ENCODE measurements at regions not wholly inside any gene's neighbourhood (a gene's known extent, or its start where the extent isn't known, plus 50 kb on each side); places are given as distances from the start of the nearest gene placed in this dataset.

DNA sequence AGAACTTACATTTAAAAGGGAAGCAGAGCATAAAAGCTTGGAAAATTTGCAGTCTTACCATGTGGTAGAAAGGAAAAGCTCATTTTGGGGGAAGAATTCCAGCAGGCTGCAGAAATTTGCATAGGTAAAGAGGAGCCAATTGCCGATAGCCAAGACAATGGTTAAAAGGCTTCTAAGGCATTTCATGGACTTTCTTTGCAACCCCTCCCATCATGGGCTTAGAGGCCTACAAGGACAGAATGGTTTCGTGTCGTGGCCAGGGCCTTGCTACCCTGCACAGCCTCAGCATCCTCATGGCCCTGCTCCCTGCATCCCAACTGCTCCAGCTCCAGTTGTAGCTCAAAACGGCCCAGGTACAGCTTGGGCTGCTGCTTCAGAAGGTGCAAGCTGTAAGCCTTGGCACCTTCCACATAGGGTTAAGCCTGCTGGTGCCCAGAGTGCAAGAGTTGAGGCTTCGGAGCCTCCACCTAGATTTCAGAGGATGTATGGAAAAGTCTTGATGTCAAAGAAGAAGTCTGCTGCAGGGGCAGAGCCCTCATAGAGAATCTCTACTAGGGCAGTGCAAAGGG, 420.3 kb downstream of the PCDH17 start:
- no peak for DNase-seq

DNA sequence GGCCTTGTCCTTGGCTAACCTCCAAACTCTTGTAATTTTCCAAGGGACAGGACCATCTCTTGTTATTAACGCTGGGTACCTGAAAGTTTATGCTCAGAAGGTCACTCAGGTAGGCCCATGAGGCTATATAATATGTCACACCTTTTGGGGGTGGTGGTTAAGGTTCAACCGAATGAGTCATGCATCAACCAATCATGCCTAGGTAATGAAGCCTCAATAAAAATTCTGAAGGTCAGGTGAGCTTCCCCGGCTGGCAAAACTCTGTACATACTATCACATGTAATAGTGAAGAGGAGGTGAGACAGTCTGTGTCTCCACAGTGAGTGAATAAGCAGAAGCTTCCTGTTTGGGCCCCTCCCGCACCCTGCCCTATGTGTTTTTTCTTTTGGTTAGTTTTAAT, 424.9 kb downstream of the PCDH17 start:
- DNase-seq, result no peak

DNA sequence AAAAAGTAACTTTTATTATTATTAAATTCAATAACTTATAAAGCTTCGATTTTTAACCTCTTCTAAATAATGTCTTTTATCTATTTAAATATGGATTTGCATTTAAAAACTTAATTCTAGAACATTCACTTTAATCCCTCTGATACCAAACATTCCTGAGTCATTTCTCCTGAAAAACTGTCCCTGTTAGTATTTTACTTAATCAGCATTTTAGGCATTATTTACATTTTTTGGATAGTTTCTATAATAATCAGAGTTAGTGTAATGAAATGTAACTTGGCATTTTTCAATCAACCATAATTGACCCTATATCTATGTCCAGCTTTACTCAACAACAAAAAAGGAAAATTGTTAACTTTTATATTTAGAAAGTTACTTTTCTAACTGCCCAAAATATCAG, 428.1 kb downstream of the PCDH17 start:
- DNase-seq, result no peak

DNA sequence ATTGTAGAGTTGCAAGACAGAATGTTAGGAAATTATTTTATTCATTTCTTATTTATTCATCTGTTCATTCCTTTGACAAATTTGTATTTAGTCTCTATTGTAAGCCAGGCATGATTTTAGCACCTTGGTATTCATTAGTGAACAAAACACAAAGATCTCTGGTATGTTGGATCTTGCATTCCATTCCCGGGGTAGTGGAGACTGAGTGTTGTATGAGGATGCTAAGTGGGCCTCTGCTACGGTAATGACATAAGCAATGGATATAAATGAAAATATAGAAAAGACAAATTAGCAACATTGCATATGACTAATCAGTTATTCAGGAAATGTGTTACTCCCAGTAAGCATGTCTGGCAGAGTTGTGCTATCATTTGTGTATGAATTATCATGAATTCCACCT, 449.3 kb downstream of the PCDH17 start:
- DNase-seq, result no peak

DNA sequence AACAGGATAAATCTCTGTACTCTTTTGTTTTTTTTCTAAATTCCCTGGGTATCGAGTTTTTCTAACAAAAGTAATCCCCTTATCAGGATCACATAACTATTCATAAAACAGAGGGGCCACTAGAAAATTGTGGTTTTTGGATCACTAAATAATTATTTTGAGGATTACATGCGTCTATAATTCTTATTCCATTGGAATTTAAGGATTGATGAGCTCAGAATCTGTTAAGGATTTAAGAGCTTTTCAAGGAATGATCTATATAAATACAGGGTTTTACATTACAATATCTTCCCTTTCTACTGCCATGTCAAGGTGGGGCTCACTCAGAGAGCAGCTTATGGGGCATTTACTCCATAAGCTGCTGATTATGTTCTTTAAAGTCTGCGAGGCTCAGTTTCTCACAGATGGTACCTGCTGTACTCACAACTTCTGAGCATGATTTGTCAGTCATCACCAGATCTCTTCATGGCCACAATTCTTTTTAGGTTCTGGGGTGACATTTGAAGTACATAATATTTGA, 449.8 kb downstream of the PCDH17 start:
- DNase-seq, result no peak

DNA sequence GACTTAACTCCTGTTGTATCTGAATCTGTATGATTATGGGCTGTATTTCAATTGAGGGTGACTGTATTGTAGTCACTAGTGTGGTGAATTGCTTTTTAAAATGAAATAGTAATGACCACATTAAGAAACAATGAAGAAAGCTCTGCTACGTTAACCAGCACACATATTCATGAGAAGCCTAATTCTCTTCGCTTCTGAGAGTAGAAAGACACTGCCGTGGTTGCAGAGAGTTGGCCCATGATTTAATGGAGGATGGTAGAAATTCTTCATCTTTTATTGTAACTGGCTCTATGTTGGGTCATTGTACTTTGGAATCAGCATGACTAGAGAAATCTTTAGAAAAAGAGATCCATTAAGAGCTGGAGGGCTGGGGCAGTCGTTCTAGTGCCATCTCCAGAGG, 451.5 kb downstream of the PCDH17 start:
- DNase-seq, result no peak

DNA sequence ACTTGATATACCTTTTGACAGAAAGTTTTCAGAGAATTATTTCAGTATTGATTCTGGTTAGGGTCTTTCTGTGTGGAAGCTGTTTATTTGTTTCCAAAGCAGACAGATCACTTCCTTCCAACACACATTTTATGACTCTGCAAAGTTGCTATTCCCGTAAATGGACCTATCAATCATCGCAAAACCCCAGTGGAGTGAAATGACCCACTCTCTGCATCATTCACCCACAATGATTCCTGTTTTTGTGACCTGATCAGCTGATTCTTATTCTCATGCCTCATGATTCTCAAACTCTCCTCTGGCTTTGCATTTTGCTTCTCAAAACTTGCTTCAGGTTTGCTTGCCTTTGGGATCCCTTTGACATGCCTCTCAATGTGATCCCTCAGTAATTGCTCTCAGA, 453.7 kb downstream of the PCDH17 start:
- no peak for DNase-seq

DNA sequence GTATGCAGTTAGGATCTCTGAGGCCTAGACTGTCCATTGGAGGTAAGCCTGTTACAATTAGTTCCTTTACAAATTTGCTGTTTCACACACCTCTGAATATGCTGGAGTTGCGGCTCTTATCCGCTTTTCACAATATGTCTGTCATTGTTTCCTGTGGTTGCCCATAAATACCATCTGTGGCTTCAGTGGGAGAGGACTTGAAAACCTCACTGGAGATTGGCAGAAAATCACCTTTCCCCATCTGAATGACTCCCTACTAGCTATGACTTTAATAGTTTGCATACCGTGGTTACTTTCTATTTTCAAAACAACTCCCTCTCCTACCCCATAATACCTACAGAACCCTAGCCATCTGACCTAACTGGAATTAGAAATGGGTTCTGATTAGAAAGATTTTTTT, 454.3 kb downstream of the PCDH17 start:
- no peak for DNase-seq

DNA sequence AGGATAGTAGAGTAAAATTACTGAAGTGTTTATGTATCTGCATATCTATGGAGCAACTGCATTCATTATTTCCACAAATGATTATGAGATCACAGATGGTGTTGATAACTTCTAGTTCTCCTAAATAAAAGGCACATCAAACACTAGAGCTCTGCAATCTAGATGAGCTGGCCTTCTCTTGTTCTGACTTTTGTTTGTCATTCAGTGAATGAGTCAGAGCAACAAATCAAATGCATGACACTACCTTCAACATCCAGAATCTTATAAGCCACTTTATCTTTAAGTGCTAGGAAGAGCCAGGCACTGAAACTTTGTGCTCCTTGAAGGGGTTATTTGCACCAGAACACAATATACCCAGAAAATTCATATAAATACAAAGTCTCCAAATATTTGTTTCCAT, 456.0 kb downstream of the PCDH17 start:
- DNase-seq, result no peak

DNA sequence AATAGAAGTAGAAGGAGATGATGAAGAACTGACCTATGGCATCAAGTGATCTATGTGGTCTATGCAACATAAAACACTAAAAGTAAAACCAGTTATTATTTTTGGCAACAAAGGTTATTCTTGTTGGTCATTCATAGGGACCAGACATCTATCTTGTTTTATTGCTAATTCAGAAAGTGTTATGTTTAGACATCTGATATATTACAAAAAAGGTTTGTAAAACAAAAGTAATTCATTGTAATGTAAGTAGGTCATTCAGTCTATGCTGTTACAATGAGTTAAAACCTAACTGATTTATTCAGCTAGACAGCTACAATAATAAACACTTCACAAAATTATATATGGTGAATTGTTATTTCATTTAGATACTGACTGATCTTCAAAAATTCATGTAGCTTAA, 461.9 kb downstream of the PCDH17 start:
- no peak for DNase-seq

DNA sequence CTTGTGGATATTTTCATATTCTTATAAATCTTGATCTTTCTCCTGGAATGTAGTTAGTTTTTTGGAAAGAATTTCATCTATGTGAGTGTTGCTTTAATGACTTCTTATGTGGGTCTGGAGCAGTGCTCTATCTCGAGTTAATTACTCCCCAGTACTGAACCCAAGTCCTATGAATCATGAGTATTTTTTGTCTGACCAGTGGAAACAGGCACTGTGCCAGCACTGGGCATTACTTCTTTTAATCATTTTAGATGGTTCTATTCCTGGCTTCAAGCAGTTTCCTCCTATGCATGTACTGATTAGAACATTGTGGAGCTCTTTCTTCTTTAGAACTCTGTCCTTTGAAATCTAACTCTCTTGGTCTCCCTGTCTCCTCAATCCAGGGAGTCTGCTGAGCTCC, 466.3 kb downstream of the PCDH17 start:
- no peak for DNase-seq

DNA sequence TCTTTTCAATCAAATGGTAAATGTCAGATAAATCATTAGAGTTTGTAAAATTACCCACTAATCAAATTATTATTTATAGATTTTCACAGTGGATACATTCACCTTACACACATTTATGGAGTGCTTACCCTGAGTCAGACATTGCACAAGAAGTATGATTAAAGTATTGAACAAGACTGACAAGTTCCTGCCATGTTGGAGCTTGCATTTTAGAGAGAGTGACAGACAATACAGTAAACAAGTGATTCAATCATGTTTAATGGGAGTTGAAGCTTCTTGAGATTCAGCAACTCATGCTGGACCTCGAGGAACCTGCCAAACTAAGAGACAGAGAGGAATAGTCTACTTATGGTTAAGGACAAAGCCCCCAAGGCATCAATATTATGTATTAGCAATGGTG, 487.8 kb downstream of the PCDH17 start:
- DNase-seq, result no peak

DNA sequence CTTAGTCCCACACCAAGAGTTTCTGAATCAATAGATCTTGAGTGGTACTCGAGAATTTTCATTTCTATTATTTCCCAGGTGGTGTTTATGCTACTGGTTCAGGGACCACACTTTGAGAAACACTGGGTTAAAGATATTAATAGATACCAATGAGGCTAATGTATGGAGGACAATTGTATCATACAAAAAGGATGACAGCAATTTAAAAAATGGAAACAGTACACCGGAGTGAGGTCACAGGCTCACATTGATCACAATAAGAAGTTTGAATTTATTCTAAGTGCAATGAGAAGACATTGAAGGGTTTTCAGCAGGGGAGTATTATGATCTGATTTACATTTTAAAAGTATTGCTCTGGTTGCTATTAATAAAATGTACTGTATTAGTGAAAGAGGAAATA, 488.3 kb downstream of the PCDH17 start:
- no peak for DNase-seq

DNA sequence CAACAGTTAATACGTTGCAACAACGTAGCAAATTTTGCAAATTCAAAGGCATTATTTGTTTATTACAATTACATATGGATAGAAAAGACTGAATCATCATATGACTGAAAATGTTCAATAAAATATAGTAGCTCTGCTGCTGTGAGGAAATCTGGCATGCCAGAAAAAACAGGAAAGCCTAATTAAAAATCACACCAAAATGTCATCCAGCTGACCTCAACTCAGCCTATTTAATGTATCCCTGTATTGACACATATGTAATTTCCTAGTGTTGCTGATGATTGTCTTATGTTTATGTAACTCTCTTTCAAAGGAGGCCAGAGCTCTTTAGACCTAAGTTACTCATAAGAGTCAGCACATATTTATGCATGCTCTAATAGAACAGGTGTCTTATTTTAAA, 495.0 kb downstream of the PCDH17 start:
- DNase-seq, result no peak

DNA sequence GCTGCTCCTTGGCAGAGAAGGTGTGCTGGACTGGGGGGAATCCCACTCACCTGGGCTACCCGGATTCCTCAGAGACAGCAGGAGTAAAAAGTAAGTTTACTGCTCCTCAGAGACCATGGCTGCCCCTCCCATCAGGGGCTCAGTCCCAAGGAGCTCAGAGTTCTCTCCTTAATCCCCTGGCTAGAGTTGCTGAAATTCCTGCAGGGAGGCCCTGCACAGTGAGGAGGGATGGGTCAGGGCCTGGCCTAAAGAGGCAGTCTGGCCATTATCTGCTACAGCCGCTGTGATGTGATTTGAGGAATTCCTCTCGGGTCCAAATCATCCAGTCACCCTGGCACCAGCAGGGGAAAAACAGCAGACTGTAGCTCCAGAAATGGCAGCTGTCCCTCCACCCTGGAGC, 502.5 kb downstream of the PCDH17 start:
- no peak for DNase-seq

DNA sequence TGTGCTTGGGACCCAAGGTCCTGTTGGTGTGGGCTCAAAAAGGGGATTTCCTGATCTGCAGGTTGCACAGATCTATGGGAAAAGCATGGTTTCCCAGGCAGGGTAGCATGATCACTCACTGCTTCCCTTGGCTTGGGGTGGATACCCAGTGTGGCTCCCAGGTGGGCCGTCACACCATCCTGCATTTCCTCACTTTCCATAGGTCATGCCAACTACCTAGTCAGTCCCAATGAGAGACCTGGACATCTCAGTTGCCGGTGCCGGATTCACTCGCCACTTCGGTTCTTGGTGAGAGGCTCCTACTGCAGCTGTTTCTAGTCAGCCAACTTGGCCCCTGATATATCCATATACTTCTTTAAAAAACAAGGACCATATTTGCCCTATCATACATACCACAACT, 503.0 kb downstream of the PCDH17 start:
- DNase-seq, result no peak

DNA sequence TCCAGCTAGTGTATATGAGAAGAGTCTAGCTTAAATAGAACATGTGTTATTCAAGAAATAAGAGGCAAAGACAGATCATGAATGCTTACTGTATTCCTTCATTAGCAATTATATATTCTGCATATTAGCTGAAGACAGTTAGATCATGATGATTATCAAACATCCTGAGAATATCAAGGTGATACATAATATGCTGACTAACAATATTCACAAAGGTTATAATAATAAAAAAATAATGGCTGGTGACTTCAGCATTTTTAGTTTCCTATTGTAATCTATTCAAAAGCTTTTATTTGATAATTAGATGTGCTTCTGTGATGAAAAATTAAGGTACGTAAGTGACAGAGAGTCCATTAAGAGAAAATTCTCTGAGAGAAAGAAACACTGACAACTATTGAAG, 511.4 kb downstream of the PCDH17 start:
- no peak for DNase-seq

DNA sequence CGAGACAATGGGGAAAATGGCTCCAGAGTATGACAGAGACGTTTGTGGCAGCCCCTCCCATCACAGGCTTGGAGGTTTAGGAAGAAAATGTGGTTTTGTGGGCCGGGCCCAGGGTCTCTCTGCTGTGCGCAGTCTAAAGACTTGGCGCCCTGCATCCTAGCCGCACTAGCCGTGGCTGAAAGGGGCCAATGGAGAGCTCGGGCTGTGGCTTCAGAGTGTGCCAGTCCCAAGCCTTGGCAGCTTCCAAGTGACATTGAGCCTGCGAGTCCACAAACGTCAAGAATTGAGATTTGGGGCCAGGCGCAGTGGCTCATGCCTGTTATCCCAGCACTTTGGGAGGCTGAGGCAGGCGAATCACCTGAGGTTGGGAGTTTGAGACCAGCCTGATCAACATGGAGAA, 513.1 kb downstream of the PCDH17 start:
- no peak for DNase-seq

DNA sequence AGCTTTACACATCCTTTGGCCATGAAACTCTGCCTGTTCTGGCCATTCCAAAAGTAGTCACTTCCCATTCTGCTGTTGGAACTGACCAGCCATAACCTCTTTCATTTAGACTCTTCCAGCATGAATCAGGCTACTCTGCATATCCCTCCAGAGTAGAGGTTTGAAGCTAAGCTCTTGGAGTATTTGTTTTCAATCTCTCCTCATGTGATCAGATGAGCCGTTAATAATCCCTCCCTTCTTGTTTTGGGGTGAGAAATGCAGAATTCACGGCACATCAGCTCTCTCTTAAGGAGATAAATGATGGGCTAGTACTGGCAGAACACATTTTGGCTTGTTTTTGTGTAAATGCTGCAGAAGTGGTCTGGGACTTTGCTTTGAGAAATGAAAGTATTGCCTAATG, 519.9 kb downstream of the PCDH17 start:
- no peak for DNase-seq

DNA sequence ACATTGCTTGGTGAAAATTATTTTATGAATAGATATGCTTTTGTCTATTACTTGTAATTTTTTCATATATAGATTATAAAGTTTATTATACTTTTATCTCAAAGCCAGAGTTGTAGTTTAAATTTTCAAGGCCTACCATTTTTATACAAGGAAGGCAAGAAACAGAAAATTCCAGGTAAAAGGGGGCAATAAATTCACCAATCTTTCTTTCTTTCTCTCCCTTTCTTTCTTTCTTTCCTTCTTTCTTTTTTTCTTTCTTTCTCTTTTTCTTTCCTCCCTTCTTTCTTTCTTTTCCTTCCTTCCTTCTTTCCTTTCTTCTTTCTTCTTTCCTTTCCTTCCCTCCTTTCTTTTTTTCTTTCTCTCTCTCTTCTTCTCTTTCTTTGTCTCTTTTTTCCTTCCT, 529.4 kb downstream of the PCDH17 start:
- DNase-seq, result no peak

DNA sequence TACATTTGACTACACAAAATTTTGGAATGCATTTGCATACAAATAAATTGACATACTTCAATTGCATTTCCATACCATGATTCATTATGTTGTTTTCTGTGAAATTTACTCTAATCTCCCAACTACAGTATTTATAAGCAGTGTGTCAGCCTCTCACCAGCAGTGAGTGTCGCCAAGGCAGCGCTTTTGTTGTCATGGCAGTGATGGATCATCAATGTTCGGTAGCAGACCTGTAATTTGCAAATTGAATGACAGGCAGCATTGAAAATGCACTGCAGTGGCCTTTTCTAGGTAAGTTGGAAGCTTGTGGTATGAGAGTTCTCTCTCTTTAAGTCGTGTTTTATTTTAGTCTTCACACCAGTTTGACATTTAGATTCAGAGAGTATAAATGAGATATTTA, 534.1 kb downstream of the PCDH17 start:
- DNase-seq, result no peak

DNA sequence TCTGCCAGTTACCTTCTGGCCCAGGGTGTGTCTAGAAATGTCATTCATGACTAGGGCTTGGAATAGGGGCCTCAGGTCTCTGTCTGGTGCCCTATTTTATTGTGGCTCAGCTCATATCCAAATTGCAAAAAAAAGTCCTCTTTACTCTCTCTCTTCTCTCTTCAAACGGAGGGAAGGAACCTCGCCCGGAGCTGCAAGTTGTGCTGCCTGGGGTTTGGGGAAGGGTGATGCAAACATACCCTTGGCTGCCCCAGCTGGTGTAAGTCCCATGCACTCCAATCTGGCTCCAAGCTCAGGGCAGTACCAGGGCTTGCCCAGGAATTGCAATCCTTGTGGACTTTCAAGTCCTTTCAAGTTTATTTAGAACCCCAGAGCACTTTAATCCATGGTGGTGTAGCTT, 549.6 kb downstream of the PCDH17 start:
- no peak for DNase-seq

DNA sequence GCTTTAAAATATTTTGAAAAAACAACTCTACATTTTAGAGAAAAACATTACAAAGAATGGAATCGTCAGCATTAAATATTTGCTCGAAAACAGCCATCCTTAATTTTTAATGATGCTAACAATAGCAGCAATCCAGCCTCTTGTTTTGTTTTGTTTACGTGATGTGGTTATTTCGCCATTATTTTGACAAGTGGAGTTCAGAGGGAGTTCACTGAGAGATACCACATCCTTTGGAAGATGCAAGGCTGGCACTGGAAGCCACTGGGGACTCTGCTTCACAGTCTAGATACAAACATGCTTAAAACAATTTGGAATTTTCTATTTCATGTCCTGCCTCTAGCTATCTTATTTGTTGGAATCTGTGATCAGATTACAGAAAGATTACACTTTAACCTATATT, 556.3 kb downstream of the PCDH17 start:
- no peak for DNase-seq

DNA sequence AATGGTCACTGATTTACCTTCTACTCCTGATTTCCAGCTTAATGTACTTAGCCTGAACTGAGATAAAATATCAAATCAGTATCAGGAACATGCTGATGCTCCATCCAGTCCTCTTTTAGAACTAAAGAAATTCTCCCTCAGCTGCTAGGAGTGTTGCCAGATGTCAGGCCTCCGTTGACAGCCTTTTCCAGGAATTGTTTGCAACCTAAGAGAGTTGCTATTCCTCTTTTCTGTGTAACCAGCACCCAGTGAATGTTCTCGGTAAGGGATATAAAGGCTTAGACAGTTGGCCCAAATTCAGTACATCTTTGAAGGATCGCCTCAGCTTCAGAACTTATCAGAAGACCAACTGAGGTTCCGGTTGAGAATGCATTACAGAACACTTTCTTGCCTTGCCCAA, 559.0 kb downstream of the PCDH17 start:
- no peak for DNase-seq

DNA sequence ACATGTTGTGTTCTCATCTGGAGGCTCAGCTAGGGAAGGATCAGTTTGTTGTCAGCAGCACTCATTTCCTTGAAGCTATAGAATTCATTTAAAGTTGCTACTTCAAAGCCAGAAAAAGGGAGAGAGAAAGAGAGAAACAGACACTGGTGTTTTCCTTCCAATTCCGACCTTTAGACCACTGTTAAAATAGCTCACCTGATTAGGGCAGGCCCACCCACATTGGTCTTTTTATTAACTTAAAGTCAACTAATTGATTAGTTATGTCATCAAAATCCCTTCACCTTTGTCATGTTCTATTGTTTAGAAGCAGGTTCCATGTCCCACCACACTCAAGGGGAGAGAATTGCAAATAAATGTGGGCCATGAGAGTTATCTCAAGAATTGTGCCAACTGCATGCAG, 560.2 kb downstream of the PCDH17 start:
- no peak for DNase-seq

DNA sequence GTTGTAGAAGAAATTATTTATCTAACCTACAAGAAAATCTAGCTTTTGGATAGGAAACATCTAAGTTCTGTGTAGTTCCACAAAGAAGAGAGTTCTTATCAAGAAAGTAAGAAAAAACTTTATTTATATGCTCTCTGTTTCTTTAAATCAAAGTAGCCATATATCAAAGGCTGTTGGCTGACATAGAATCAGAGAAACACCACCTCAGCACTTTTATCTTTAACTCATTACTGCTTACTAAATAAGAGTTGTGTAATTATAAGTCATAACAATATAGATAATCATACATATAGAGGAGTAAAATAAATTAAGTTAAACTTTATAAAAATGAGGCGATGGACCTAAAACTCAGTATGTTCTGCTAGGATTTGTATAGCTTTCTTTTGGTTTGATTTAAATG, 570.6 kb downstream of the PCDH17 start:
- no peak for DNase-seq

Measured in NCI-H526 (cell line).